ENCODE measurements at regions not wholly inside any gene's neighbourhood (a gene's known extent, or its start where the extent isn't known, plus 50 kb on each side); places are given as distances from the start of the nearest gene placed in this dataset.

DNA sequence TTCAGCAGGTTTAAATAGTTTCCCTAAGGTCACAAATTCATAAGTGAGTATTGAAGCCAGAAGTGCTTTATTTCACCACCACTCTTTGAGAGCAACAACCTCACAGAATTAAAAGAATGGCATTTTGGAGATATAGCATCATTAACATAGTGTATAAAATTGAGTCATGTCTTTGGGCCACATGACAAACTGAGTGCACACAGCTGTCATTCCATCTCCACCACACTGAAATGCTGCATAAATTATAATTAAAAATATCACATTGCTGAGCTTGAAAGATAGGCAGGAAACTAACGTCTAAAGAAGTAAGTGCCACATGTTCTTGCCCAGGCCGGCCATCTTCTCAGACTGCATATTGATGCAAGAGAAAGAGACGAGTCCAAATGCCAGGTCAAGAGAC, 897.9 kb upstream of the CNTNAP5 start:
- intact Hi-C loops (cut with micrococcal nuclease) (no loop called here), in situ Hi-C loops (cut with MboI) (no loop called here)
- ChIA-PET CTCF (ENCODE audit: low intra/inter-chr PET ratio) (no interaction called here), POLR2A (no interaction called here)
- WGBS (ENCODE audit: insufficient coverage, low coverage, missing lambda C conversion rate): 2% methylated on average over 3 of the region's 3 CpGs
- Histone ChIP-seq H2AFZ (ENCODE audit: low read depth, low read length) (no peak overlapping the region), H3K36me3 (ENCODE audit: control insufficient read depth, insufficient read depth, low read length) (no peaks in the 10 kb centered on the region), H3K4me2 (ENCODE audit: insufficient read depth, low read length) (no peak overlapping the region), H3K4me1 (replicated peaks in 1 of 2; ENCODE audit: control insufficient read depth in 2 of 2, insufficient read depth in 2 of 2, low read length in 2 of 2) (no peaks in the 10 kb centered on the region), H3K9me3 (replicated peaks; ENCODE audit: control insufficient read depth, insufficient read depth, low read depth, low read length) (no peaks in the 10 kb centered on the region), H4K20me1 (replicated peaks; ENCODE audit: control insufficient read depth, insufficient read depth, low read length) (no peaks in the 10 kb centered on the region), H3K4me3 (no peak overlapping the region), H3K9me1 (ENCODE audit: control insufficient read depth, insufficient read depth, low read length) (no peaks in the 10 kb centered on the region), H3K79me2 (ENCODE audit: control insufficient read depth, insufficient read depth, low read length) (no peaks in the 10 kb centered on the region), H3K27me3 (ENCODE audit: control insufficient read depth in 2 of 2, insufficient read depth in 2 of 2, low read length in 2 of 2) (no peaks in the 10 kb centered on the region), H3K9ac (ENCODE audit: insufficient read depth in 1 of 2, low read depth in 2 of 2, low read length in 2 of 2) (no peak overlapping the region), H3K27ac (ENCODE audit: extremely low read depth, low read depth, low read length) (no peak overlapping the region)
- FAIRE-seq: no peak
- no TSS peak for BruUV-seq (replicated peaks)
- TF ChIP-seq CSDE1 (IDR thresholded peaks at IDR 0.05) (no peak), ZC3H4 (CRISPR knock-in tag; IDR thresholded peaks at IDR 0.05; ENCODE audit: borderline replicate concordance) (no peak), CHCHD3 (CRISPR knock-in tag; IDR thresholded peaks at IDR 0.05) (no peak), CHD1 (IDR thresholded peaks at IDR 0.05; ENCODE audit: low read length) (no peak), ZNF57 (CRISPR knock-in tag; IDR thresholded peaks at IDR 0.05) (no peak), POLR2AphosphoS5 (IDR thresholded peaks at IDR 0.05; ENCODE audit: control insufficient read depth, insufficient read depth, low read depth, low read length) (no peak), KDM1A (IDR thresholded peaks at IDR 0.05) (no peak), ZSCAN29 (IDR thresholded peaks at IDR 0.05) (no peak), TRIM24 (IDR thresholded peaks at IDR 0.05) (no peak), ZNF316 (IDR thresholded peaks at IDR 0.05) (no peak), NFE2L1 (tag; IDR thresholded peaks at IDR 0.05; ENCODE audit: borderline replicate concordance, low read depth) (no peak), ZFPM2 (CRISPR knock-in tag; IDR thresholded peaks at IDR 0.05) (no peak), ZNF695 (CRISPR knock-in tag; IDR thresholded peaks at IDR 0.05) (no peak), TEAD1 (CRISPR knock-in tag; IDR thresholded peaks at IDR 0.05) (no peak)
- TF ChIP-seq, protein P1, sequence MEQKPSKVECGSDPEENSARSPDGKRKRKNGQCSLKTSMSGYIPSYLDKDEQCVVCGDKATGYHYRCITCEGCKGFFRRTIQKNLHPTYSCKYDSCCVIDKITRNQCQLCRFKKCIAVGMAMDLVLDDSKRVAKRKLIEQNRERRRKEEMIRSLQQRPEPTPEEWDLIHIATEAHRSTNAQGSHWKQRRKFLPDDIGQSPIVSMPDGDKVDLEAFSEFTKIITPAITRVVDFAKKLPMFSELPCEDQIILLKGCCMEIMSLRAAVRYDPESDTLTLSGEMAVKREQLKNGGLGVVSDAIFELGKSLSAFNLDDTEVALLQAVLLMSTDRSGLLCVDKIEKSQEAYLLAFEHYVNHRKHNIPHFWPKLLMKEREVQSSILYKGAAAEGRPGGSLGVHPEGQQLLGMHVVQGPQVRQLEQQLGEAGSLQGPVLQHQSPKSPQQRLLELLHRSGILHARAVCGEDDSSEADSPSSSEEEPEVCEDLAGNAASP (IDR thresholded peaks at IDR 0.05): no peak
- TF ChIP-seq, protein P2, sequence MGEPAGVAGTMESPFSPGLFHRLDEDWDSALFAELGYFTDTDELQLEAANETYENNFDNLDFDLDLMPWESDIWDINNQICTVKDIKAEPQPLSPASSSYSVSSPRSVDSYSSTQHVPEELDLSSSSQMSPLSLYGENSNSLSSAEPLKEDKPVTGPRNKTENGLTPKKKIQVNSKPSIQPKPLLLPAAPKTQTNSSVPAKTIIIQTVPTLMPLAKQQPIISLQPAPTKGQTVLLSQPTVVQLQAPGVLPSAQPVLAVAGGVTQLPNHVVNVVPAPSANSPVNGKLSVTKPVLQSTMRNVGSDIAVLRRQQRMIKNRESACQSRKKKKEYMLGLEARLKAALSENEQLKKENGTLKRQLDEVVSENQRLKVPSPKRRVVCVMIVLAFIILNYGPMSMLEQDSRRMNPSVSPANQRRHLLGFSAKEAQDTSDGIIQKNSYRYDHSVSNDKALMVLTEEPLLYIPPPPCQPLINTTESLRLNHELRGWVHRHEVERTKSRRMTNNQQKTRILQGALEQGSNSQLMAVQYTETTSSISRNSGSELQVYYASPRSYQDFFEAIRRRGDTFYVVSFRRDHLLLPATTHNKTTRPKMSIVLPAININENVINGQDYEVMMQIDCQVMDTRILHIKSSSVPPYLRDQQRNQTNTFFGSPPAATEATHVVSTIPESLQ (CRISPR knock-in tag; IDR thresholded peaks at IDR 0.05): no peak
- TF ChIP-seq, protein P3, sequence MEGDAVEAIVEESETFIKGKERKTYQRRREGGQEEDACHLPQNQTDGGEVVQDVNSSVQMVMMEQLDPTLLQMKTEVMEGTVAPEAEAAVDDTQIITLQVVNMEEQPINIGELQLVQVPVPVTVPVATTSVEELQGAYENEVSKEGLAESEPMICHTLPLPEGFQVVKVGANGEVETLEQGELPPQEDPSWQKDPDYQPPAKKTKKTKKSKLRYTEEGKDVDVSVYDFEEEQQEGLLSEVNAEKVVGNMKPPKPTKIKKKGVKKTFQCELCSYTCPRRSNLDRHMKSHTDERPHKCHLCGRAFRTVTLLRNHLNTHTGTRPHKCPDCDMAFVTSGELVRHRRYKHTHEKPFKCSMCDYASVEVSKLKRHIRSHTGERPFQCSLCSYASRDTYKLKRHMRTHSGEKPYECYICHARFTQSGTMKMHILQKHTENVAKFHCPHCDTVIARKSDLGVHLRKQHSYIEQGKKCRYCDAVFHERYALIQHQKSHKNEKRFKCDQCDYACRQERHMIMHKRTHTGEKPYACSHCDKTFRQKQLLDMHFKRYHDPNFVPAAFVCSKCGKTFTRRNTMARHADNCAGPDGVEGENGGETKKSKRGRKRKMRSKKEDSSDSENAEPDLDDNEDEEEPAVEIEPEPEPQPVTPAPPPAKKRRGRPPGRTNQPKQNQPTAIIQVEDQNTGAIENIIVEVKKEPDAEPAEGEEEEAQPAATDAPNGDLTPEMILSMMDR (IDR thresholded peaks at IDR 0.05 in 2 of 3, conservative IDR thresholded peaks at IDR 0.05 in 1 of 3; ENCODE audit: insufficient read depth in 2 of 3, low read depth in 1 of 3, low read length in 3 of 3): no peak
- TF ChIP-seq, protein P4, sequence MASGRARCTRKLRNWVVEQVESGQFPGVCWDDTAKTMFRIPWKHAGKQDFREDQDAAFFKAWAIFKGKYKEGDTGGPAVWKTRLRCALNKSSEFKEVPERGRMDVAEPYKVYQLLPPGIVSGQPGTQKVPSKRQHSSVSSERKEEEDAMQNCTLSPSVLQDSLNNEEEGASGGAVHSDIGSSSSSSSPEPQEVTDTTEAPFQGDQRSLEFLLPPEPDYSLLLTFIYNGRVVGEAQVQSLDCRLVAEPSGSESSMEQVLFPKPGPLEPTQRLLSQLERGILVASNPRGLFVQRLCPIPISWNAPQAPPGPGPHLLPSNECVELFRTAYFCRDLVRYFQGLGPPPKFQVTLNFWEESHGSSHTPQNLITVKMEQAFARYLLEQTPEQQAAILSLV (tag; IDR thresholded peaks at IDR 0.05): no peak
- no peak for ATAC-seq
- DNase-seq (ENCODE audit: extremely low read depth in 1 of 4, low spot score in 3 of 4): no peak
